ENCODE measurements at regions not wholly inside any gene's neighbourhood (a gene's known extent, or its start where the extent isn't known, plus 50 kb on each side); places are given as distances from the start of the nearest gene placed in this dataset.

GRCh38 chr11:15840966-15841365, 515.4 kb downstream of the SOX6 start:
- H3K27me3 Mint-ChIP-seq (ENCODE audit: insufficient read depth, low read depth, poor library complexity) = peaks cover 4% of the 10 kb centered on the region
- H3K4me3 Mint-ChIP-seq = no peak overlapping the region
- H3K36me3 Mint-ChIP-seq (ENCODE audit: low read depth) = no peaks in the 10 kb centered on the region
- Histone ChIP-seq H3K4me1 (ENCODE audit: insufficient read depth) (peaks cover 35% of the 10 kb centered on the region), H3K27ac (ENCODE audit: low read depth) (no peak overlapping the region), H3F3A (replicated peaks; ENCODE audit: low read depth) (no peaks in the 10 kb centered on the region), H3K36me3 (ENCODE audit: insufficient read depth) (no peaks in the 10 kb centered on the region), H4K20me1 (replicated peaks; ENCODE audit: insufficient read depth) (no peaks in the 10 kb centered on the region), H3K4me2 (no peak overlapping the region), H2AFZ (no peak overlapping the region), H3K9me2 (ENCODE audit: insufficient read depth) (0 out of 2 replicates have a peak, but pooled peaks cover 3% of the 10 kb centered on the region), H3K4me3 (no peak overlapping the region), H3K79me2 (replicated peaks; ENCODE audit: insufficient read depth) (no peaks in the 10 kb centered on the region), H3K27me3 (ENCODE audit: insufficient read depth) (no peaks in the 10 kb centered on the region)
- H3K27ac Mint-ChIP-seq = no peak overlapping the region
- TF ChIP-seq NANOG (IDR thresholded peaks at IDR 0.05; ENCODE audit: borderline replicate concordance) = no peak
- no peak for TF ChIP-seq CREB1 (CRISPR knock-in tag; IDR thresholded peaks at IDR 0.05; ENCODE audit: low read depth)
- TF ChIP-seq ZNF462 (CRISPR knock-in tag; IDR thresholded peaks at IDR 0.05) = no peak
- TF ChIP-seq JUNB (IDR thresholded peaks at IDR 0.05; ENCODE audit: unreplicated experiment) = no peak
- TF ChIP-seq ZNF331 (CRISPR knock-in tag; IDR thresholded peaks at IDR 0.05; ENCODE audit: low read depth) = no peak
- TF ChIP-seq ETS1 (IDR thresholded peaks at IDR 0.05) = no peak
- TF ChIP-seq REST (IDR thresholded peaks at IDR 0.05; ENCODE audit: unreplicated experiment) = no peak
- TF ChIP-seq CTCF (conservative IDR thresholded peaks at IDR 0.05; ENCODE audit: low read depth in 2 of 2) = no peak
- no peak for TF ChIP-seq EZH2phosphoT487 (IDR thresholded peaks at IDR 0.05; ENCODE audit: unreplicated experiment)
- no peak for TF ChIP-seq POLR2AphosphoS5 (IDR thresholded peaks at IDR 0.05; ENCODE audit: low read depth)
- ATAC-seq (no peak), DNase-seq (ENCODE audit: low spot score) (no peak)
- no peaks in the 10 kb centered on the region for H3K9me3 Mint-ChIP-seq
- peaks cover 33% of the 10 kb centered on the region for H3K4me1 Mint-ChIP-seq
